Adrenal gland (tissue), 9 donors: ENCODE measurements at regions not wholly inside any gene's neighbourhood (a gene's known extent, or its start where the extent isn't known, plus 50 kb on each side); places are given as distances from the start of the nearest gene placed in this dataset.

ENCODE experiments used
- DNase-seq, 7 donors: peaks; one replicate each; pipeline ENCODE4 v3.0.0-alpha.2; 2019 to 2020
- H3K27ac ChIP-seq, 5 donors: fragments of 200-600 bp; sonication (generic) in 4 of 5; 1 replicate in 3 of 5; 2 replicates in 2 of 5; pipeline versions ENCODE4 v1.5.1 to v1.8.0; 2016 to 2020; ENCODE audit warnings: mild to moderate bottlenecking in 1 of 5
- H3K27me3 ChIP-seq: fragments of 200-600 bp; 2 replicates; pipeline ENCODE4 v1.8.0; 2021
- H3K36me3 ChIP-seq, 2 donors: fragments of 200-600 bp; replicated peaks in 1 of 2; 1 replicate in 1 of 2; 2 replicates in 1 of 2; pipeline versions ENCODE4 v1.5.1 to v1.8.0; 2018 to 2022
- H3K4me1 ChIP-seq, 2 donors: fragments of 200-600 bp; replicated peaks in 1 of 2; 1 replicate in 1 of 2; 2 replicates in 1 of 2; pipeline versions ENCODE4 v1.5.1 to v1.8.0; 2018 to 2021
- H3K4me3 ChIP-seq, 4 donors: fragments of 200-600 bp; sonication (generic) in 3 of 4; one replicate each; pipeline ENCODE4 v1.5.1; 2016 to 2018
- H3K9me3 ChIP-seq, 3 donors: fragments of 200-600 bp; sonication (generic) in 1 of 3; replicated peaks in 1 of 3; 1 replicate in 2 of 3; 2 replicates in 1 of 3; pipeline versions ENCODE4 v1.5.1 to v1.8.0; 2016 to 2021
- CTCF ChIP-seq, 6 experiments: fragments of 450-650 bp in 4 of 6; fragments of 200-600 bp in 2 of 6; sonication (generic) in 1 of 6; IDR thresholded peaks; 1 replicate in 5 of 6; 2 replicates in 1 of 6; pipeline versions ENCODE4 v1.5.1 to v1.8.0; 2016 to 2021; ENCODE audit warnings: antibody characterized with exemption in 6 of 6, mild to moderate bottlenecking in 2 of 6, moderate library complexity in 1 of 6
- POLR2A ChIP-seq, 2 donors: fragments of 450-650 bp; IDR thresholded peaks; one replicate each; pipeline ENCODE4 v1.6.1; 2017; ENCODE audit warnings: antibody characterized with exemption in 2 of 2, mild to moderate bottlenecking in 2 of 2, moderate library complexity in 1 of 2
- WGBS, 4 donors: extraction: QIAGEN DNeasy Blood & Tissue Kit in 2 of 4; methylation state at CpG; one replicate each; pipeline versions ENCODE4 v1.1.5 to v1.1.7; 2013 to 2017; 5-methylcytosine and 5-hydroxymethylcytosine counted together
- intact Hi-C, 2 donors: fragments of 100-400 bp; cut with DNase I; formaldehyde crosslinking; loops; one replicate each; pipeline versions ENCODE4 v1.14.1 to v1.15.0; 2022 to 2023
- donor health status: healthy with polysubstance abuse.
- donor health status: Bipolar disorder and iron deficiency.
- donor health status: DM: yes; HTN: yes; CAD: no.
- donor health status: DM: no; HTN: no; CAD: no.
- donor health status: DM: no; HTN: no; CAD: no.

- no peaks in the 10 kb centered on the region for H3K4me1 ChIP-seq
- H3K27me3 ChIP-seq, result no peaks in the 10 kb centered on the region
- intact Hi-C loops, result no loop called here
- H3K27ac ChIP-seq, result no peak overlapping the region
- H3K36me3 ChIP-seq, result no peaks in the 10 kb centered on the region
- no peak overlapping the region for H3K4me3 ChIP-seq
- no peak for DNase-seq
- WGBS, 4 donors, result 47 to 67% (median 61%) methylated on average over 1 of the region's 1 CpG
- TF ChIP-seq POLR2A (IDR thresholded peaks at IDR 0.05), result no peak
- no peak for TF ChIP-seq CTCF (IDR thresholded peaks at IDR 0.05)
- no peaks in the 10 kb centered on the region for H3K9me3 ChIP-seq
Observed at GRCh38 chr16:61146429-61146828, 889.8 kb downstream of the CDH8 start.

GRCh38 chr16:61131447-61131846 is 904.8 kb downstream of the CDH8 start:
- Histone ChIP-seq H3K4me3 (no peak overlapping the region), H3K9me3 (no peaks in the 10 kb centered on the region), H3K27me3 (no peaks in the 10 kb centered on the region), H3K36me3 (no peaks in the 10 kb centered on the region), H3K4me1 (no peaks in the 10 kb centered on the region), H3K27ac (no peak overlapping the region)
- TF ChIP-seq CTCF (IDR thresholded peaks at IDR 0.05), result no peak
- TF ChIP-seq POLR2A (IDR thresholded peaks at IDR 0.05), result no peak
- no peak for DNase-seq
- intact Hi-C loops, result no loop called here

GRCh38 chr16:61128545-61129323 is 907.5 kb downstream of the CDH8 start:
- Histone ChIP-seq H3K9me3 (no peaks in the 10 kb centered on the region), H3K36me3 (no peaks in the 10 kb centered on the region), H3K4me3 (no peak overlapping the region), H3K27me3 (no peaks in the 10 kb centered on the region), H3K27ac (no peak overlapping the region), H3K4me1 (no peaks in the 10 kb centered on the region)
- TF ChIP-seq POLR2A (IDR thresholded peaks at IDR 0.05), result no peak
- no peak for TF ChIP-seq CTCF (IDR thresholded peaks at IDR 0.05)
- intact Hi-C loops, result no loop called here
- 86 to 92% (median 92%) methylated on average over 20 to 54 of the region's 54 CpGs for WGBS, 4 donors
- DNase-seq, result no peak

GRCh38 chr16:61105544-61105943 is 930.7 kb downstream of the CDH8 start:
- no peak for DNase-seq
- Histone ChIP-seq H3K4me1 (no peaks in the 10 kb centered on the region), H3K27ac (no peak overlapping the region), H3K27me3 (no peaks in the 10 kb centered on the region), H3K4me3 (no peak overlapping the region), H3K36me3 (no peaks in the 10 kb centered on the region), H3K9me3 (no peaks in the 10 kb centered on the region)
- intact Hi-C loops, result no loop called here
- WGBS, 4 donors, result 66 to 78% (median 70%) methylated on average over 3 of the region's 3 CpGs
- TF ChIP-seq POLR2A (IDR thresholded peaks at IDR 0.05), result no peak
- no peak for TF ChIP-seq CTCF (IDR thresholded peaks at IDR 0.05)
